ENCODE measurements at regions not wholly inside any gene's neighbourhood (a gene's known extent, or its start where the extent isn't known, plus 50 kb on each side); places are given as distances from the start of the nearest gene placed in this dataset.

DNA sequence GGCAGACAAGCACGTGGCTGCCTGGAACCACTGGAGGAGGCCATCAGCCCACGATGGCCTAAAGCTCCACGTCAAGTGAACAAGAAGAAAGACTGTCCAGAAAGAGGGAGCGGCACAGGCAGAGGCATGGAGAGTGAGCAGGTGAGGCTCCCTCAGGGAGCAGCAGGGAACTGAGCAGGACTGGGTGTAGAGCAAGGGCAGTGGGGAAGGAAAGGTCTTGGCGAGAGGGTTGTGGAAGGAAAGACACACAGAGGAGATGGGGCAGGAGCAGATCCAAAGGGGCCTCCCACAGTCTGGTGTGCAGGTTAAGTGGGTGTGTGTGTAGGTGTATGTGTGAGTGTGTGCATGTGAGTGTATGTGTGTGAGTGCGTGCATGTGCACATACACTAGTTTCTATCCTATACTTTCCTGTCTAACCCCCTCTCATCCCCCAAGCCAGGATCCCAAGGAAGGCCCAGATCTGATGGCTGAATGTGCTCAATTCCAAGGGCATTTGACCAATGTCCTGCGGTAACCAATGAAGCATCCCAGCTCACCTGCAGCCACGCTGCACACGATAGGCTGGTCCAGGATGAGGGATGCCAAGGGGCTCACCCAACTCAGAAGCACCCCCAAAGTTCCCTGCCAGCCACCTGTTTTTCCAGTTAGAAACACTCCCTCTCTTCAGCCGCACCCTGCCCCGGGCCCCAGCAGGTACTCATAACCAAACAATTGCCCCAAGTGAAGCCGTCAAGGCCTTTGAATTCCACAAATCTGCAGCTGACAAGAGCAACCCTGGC is 262.5 kb upstream of the RAB6C start:
- Histone ChIP-seq H3K4me3 (ENCODE audit: low read depth in 1 of 3, low read length in 3 of 3) (no peak overlapping the region), H3K27ac (ENCODE audit: low read depth in 1 of 2, low read length in 2 of 2) (no peak overlapping the region), H3K9ac (ENCODE audit: low read depth in 1 of 2, low read length in 2 of 2) (no peak overlapping the region), H3K27me3 (ENCODE audit: control insufficient read depth in 4 of 4, insufficient read depth in 4 of 4, low read length in 3 of 4) (no peaks in the 10 kb centered on the region), H3K9me3 (ENCODE audit: control insufficient read depth in 4 of 4, low read length in 3 of 4) (no peaks in the 10 kb centered on the region), H3K4me1 (ENCODE audit: control insufficient read depth in 4 of 4, insufficient read depth in 4 of 4, low read length in 3 of 4) (no peaks in the 10 kb centered on the region), H3K36me3 (ENCODE audit: control insufficient read depth in 4 of 4, insufficient read depth in 3 of 4, low read depth in 1 of 4, low read length in 3 of 4) (no peaks in the 10 kb centered on the region)
- no peak for DNase-seq (ENCODE audit: low spot score)
- 75% methylated on average over 12 of the region's 12 CpGs for WGBS
- TF ChIP-seq FOXA2 (IDR thresholded peaks at IDR 0.05) (no peak), SP1 (IDR thresholded peaks at IDR 0.05) (no peak), REST (IDR thresholded peaks at IDR 0.05) (no peak), RAD21 (IDR thresholded peaks at IDR 0.05) (no peak), TAF1 (conservative IDR thresholded peaks at IDR 0.05) (no peak), HNF4G (IDR thresholded peaks at IDR 0.05) (no peak), RXRA (IDR thresholded peaks at IDR 0.05) (no peak), GABPA (IDR thresholded peaks at IDR 0.05 in 1 of 2, conservative IDR thresholded peaks at IDR 0.05 in 1 of 2) (no peak)
- TF ChIP-seq, protein P1, sequence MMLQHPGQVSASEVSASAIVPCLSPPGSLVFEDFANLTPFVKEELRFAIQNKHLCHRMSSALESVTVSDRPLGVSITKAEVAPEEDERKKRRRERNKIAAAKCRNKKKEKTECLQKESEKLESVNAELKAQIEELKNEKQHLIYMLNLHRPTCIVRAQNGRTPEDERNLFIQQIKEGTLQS (IDR thresholded peaks at IDR 0.05) = no peak

GRCh38 chr2:129717560-129718130 is 261.8 kb upstream of the RAB6C start:
- H3K9me3 ChIP-seq (ENCODE audit: control insufficient read depth in 4 of 4, low read length in 3 of 4) = no peaks in the 10 kb centered on the region
- WGBS = 43% methylated on average over 11 of the region's 11 CpGs
- H3K4me1 ChIP-seq (ENCODE audit: control insufficient read depth in 4 of 4, insufficient read depth in 4 of 4, low read length in 3 of 4) = no peaks in the 10 kb centered on the region
- no peak overlapping the region for H3K4me3 ChIP-seq (ENCODE audit: low read depth in 1 of 3, low read length in 3 of 3)
- H3K9ac ChIP-seq (ENCODE audit: low read depth in 1 of 2, low read length in 2 of 2) = no peak overlapping the region
- no peaks in the 10 kb centered on the region for H3K36me3 ChIP-seq (ENCODE audit: control insufficient read depth in 4 of 4, insufficient read depth in 3 of 4, low read depth in 1 of 4, low read length in 3 of 4)
- H3K27ac ChIP-seq (ENCODE audit: low read depth in 1 of 2, low read length in 2 of 2) = no peak overlapping the region
- no peak for TF ChIP-seq HNF4A (conservative IDR thresholded peaks at IDR 0.05)
- no peak for TF ChIP-seq SP1 (IDR thresholded peaks at IDR 0.05)
- no peak for TF ChIP-seq RAD21 (IDR thresholded peaks at IDR 0.05)
- TF ChIP-seq TAF1 (conservative IDR thresholded peaks at IDR 0.05) = no peak
- TF ChIP-seq JUND (IDR thresholded peaks at IDR 0.05) = no peak
- TF ChIP-seq HNF4G (IDR thresholded peaks at IDR 0.05) = no peak
- TF ChIP-seq NR2F2 (IDR thresholded peaks at IDR 0.05) = no peak
- TF ChIP-seq, protein P2, sequence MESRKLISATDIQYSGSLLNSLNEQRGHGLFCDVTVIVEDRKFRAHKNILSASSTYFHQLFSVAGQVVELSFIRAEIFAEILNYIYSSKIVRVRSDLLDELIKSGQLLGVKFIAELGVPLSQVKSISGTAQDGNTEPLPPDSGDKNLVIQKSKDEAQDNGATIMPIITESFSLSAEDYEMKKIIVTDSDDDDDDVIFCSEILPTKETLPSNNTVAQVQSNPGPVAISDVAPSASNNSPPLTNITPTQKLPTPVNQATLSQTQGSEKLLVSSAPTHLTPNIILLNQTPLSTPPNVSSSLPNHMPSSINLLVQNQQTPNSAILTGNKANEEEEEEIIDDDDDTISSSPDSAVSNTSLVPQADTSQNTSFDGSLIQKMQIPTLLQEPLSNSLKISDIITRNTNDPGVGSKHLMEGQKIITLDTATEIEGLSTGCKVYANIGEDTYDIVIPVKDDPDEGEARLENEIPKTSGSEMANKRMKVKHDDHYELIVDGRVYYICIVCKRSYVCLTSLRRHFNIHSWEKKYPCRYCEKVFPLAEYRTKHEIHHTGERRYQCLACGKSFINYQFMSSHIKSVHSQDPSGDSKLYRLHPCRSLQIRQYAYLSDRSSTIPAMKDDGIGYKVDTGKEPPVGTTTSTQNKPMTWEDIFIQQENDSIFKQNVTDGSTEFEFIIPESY (IDR thresholded peaks at IDR 0.05) = no peak
- no peak for TF ChIP-seq GABPA (IDR thresholded peaks at IDR 0.05 in 1 of 2, conservative IDR thresholded peaks at IDR 0.05 in 1 of 2)
- TF ChIP-seq, protein P3, sequence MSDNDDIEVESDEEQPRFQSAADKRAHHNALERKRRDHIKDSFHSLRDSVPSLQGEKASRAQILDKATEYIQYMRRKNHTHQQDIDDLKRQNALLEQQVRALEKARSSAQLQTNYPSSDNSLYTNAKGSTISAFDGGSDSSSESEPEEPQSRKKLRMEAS (IDR thresholded peaks at IDR 0.05) = no peak
- TF ChIP-seq, protein P1 (IDR thresholded peaks at IDR 0.05) = no peak
- TF ChIP-seq FOXA2 (IDR thresholded peaks at IDR 0.05) = no peak
- TF ChIP-seq, protein P4, sequence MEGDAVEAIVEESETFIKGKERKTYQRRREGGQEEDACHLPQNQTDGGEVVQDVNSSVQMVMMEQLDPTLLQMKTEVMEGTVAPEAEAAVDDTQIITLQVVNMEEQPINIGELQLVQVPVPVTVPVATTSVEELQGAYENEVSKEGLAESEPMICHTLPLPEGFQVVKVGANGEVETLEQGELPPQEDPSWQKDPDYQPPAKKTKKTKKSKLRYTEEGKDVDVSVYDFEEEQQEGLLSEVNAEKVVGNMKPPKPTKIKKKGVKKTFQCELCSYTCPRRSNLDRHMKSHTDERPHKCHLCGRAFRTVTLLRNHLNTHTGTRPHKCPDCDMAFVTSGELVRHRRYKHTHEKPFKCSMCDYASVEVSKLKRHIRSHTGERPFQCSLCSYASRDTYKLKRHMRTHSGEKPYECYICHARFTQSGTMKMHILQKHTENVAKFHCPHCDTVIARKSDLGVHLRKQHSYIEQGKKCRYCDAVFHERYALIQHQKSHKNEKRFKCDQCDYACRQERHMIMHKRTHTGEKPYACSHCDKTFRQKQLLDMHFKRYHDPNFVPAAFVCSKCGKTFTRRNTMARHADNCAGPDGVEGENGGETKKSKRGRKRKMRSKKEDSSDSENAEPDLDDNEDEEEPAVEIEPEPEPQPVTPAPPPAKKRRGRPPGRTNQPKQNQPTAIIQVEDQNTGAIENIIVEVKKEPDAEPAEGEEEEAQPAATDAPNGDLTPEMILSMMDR (IDR thresholded peaks at IDR 0.05; ENCODE audit: low read depth, low read length, missing input control) = no peak
- no peak for DNase-seq (ENCODE audit: low spot score)
- H3K27me3 ChIP-seq (ENCODE audit: control insufficient read depth in 4 of 4, insufficient read depth in 4 of 4, low read length in 3 of 4) = no peaks in the 10 kb centered on the region

Measured in liver (tissue), 8 donors.